ENCODE measurements at regions not wholly inside any gene's neighbourhood (a gene's known extent, or its start where the extent isn't known, plus 50 kb on each side); places are given as distances from the start of the nearest gene placed in this dataset.

GRCh38 chr4:43842594-43842993 is 606.0 kb downstream of the KCTD8 start:
- H3K4me3 ChIP-seq (ENCODE audit: control insufficient read depth, low read depth, low read length): no peak overlapping the region
- no peak for DNase-seq (ENCODE audit: low read depth)
- TF ChIP-seq, protein P1, sequence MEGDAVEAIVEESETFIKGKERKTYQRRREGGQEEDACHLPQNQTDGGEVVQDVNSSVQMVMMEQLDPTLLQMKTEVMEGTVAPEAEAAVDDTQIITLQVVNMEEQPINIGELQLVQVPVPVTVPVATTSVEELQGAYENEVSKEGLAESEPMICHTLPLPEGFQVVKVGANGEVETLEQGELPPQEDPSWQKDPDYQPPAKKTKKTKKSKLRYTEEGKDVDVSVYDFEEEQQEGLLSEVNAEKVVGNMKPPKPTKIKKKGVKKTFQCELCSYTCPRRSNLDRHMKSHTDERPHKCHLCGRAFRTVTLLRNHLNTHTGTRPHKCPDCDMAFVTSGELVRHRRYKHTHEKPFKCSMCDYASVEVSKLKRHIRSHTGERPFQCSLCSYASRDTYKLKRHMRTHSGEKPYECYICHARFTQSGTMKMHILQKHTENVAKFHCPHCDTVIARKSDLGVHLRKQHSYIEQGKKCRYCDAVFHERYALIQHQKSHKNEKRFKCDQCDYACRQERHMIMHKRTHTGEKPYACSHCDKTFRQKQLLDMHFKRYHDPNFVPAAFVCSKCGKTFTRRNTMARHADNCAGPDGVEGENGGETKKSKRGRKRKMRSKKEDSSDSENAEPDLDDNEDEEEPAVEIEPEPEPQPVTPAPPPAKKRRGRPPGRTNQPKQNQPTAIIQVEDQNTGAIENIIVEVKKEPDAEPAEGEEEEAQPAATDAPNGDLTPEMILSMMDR (conservative IDR thresholded peaks at IDR 0.05; ENCODE audit: control insufficient read depth, insufficient read depth, low read depth, low read length): no peak

GRCh38 chr4:43843501-43843900 is 605.1 kb downstream of the KCTD8 start:
- TF ChIP-seq, protein P1 (conservative IDR thresholded peaks at IDR 0.05; ENCODE audit: control insufficient read depth, insufficient read depth, low read depth, low read length): no peak
- no peak for DNase-seq (ENCODE audit: low read depth)

GRCh38 chr4:43846111-43846587 is 602.5 kb downstream of the KCTD8 start:
- no peak overlapping the region for H3K4me3 ChIP-seq (ENCODE audit: control insufficient read depth, low read depth, low read length)
- DNase-seq (ENCODE audit: low read depth): no peak
- TF ChIP-seq, protein P1 (conservative IDR thresholded peaks at IDR 0.05; ENCODE audit: control insufficient read depth, insufficient read depth, low read depth, low read length): no peak

More at GRCh38 chr4:43843501-43843900, 605.1 kb downstream of the KCTD8 start:
- H3K4me3 ChIP-seq (ENCODE audit: control insufficient read depth, low read depth, low read length): no peak overlapping the region

DNA sequence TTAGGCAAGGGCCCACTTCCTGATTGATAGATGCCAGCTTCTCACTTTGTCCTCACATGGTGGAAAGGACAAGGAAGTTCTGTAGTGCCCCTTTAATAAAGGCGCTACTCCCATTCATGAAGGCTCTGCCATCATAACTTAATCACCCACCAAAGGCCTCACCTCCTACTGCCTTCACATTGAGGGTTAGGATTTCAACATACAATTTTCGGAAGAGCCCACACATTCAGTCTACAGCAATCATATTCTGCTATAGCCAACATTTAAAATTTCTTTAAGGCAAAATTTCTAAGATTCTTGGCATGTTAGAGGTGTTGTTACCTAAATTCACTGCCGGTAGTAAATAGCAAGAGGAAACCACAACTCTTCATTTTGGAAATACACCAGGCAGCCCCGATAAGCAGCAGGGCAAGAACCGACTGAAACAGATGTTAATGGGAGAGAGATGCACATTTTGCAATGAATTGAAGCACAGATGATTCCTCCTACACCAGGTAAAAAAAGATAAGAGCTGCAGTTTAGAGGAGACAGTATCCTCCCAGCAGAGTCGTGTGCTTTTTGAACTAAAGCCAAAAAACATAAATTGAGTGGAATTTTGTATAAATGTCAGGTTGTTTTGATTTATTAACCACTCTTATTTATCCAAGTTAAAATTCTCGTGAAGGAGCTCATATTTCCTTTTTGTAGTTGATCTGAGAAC is 594.9 kb downstream of the KCTD8 start:
- no peak for DNase-seq (ENCODE audit: low read depth)
- H3K4me3 ChIP-seq (ENCODE audit: control insufficient read depth, low read depth, low read length): no peak overlapping the region
- TF ChIP-seq, protein P1 (conservative IDR thresholded peaks at IDR 0.05; ENCODE audit: control insufficient read depth, insufficient read depth, low read depth, low read length): no peak

GRCh38 chr4:43855283-43855682 is 593.3 kb downstream of the KCTD8 start:
- TF ChIP-seq, protein P1 (conservative IDR thresholded peaks at IDR 0.05; ENCODE audit: control insufficient read depth, insufficient read depth, low read depth, low read length): no peak
- no peak overlapping the region for H3K4me3 ChIP-seq (ENCODE audit: control insufficient read depth, low read depth, low read length)
- no peak for DNase-seq (ENCODE audit: low read depth)

- TF ChIP-seq, protein P1 (conservative IDR thresholded peaks at IDR 0.05; ENCODE audit: control insufficient read depth, insufficient read depth, low read depth, low read length): no peak
- no peak overlapping the region for H3K4me3 ChIP-seq (ENCODE audit: control insufficient read depth, low read depth, low read length)
- DNase-seq (ENCODE audit: low read depth): no peak
These were observed 583.9 kb downstream of the KCTD8 start for GRCh38 chr4:43864616-43865146.
